GM12874 (cell line): ENCODE measurements at regions not wholly inside any gene's neighbourhood (a gene's known extent, or its start where the extent isn't known, plus 50 kb on each side); places are given as distances from the start of the nearest gene placed in this dataset.

Experiments
- CTCF ChIP-seq: IDR thresholded peaks from 2 replicates; pipeline ENCODE4 v1.5.1; 2011; ENCODE audit warnings: low read depth, mild to moderate bottlenecking, control low read depth, low read length, moderate library complexity; ENCODE audit not compliant: insufficient read depth

- no peak for TF ChIP-seq CTCF
Measured at GRCh38 chr6:112690497-112691202, 343.5 kb downstream of the RFPL4B start.

DNA sequence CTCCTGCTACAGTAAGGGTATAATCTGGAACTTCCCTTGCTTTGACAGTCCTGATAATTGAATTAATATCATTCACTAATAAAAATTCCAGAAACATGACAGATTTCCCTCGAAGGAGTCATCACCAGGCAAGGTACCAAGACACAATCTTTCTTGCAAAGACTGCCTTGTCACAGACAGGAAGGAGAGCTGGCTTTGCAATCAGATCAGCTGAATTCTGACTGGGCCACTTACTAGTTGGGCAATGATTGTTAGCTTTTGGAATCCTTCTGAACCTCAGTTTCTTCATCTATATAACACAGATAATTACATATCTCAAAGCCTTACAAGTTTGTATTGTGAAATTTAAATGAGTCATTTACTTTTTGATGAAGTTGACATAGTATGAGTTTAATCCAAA, 344.2 kb downstream of the RFPL4B start:
- no peak for TF ChIP-seq CTCF

DNA sequence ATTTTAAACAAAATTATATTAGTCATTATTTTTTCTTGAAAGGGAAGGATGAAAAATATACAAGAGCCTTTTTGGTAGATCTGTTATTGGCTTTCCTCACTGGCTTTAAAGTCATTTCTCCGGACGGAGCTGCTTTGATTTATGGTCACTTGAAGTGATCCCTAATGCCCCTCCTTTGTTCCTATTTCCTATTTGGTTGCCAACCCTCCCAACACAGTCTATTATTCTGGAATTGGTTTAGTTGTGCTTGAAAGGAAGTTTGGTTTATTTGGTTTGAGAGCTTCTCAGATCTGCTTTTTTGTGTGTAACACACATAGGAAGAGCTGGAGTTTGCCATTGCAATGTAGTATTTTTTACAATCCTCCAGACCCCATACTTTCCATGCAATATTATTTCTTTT, 347.9 kb downstream of the RFPL4B start:
- no peak for TF ChIP-seq CTCF

DNA sequence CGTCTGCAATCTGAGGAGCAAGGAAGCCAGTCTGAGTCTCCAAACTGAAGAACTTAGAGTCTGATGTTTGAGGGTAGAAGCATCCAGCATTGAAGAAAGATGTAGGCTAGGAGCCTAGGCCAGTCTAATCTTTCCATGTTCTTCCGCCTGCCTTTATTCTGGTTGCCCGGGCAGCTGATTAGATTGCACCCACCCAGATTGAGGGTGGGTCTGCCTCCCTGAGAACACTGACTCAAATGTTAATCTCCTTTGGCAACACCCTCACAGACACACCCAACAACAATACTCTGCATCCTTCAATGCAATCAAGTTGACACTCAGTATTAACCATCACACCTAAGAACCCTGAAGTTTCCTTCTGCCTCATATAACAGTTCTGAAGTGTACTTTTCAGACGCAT, 350.1 kb downstream of the RFPL4B start:
- no peak for TF ChIP-seq CTCF

DNA sequence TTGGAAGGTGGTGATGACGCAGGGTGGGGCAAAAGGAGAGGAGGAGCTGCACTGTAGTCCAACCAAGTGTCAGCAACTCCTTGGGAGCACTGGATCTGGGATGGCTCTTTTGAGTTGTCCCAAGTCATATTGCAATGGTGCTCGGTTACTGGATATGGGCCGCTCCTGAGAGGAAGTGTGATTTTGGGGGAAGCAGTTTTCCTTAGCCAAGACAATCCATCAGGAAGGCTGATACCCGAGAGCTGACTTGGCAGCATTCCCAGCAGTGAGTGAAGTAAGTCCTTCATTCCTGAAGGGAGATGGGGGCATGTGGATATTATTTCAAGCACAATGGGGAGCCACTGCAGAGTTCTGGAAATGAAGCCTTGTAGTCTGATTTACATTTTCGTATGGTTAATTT, 354.1 kb downstream of the RFPL4B start:
- TF ChIP-seq CTCF, result no peak

DNA sequence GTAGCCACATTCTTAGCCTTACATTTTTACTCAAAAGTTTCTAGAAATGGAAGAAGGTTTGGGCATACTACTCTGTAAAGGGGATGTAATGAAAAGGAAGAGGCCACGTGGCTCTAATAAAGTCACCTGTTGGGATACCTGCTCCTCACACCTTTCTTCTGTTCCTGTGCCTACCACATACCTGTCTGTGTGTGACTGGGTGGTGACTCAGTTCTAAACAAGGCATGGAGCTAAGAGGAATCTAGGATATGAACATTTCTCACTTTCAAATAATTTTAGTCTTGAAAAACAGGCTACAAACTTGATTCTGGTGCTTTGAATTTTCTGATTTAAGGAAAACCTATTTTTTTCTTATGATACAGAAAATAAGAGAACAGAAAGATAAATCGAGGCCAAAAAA, 363.6 kb downstream of the RFPL4B start:
- TF ChIP-seq CTCF, result no peak

GRCh38 chr6:112713402-112713801, 366.3 kb downstream of the RFPL4B start:
- no peak for TF ChIP-seq CTCF
